ENCODE measurements at regions not wholly inside any gene's neighbourhood (a gene's known extent, or its start where the extent isn't known, plus 50 kb on each side); places are given as distances from the start of the nearest gene placed in this dataset.

- no peak for TF ChIP-seq CTCF (IDR thresholded peaks at IDR 0.05; ENCODE audit: low read depth, low read length)
- TF ChIP-seq POLR2A (IDR thresholded peaks at IDR 0.05; ENCODE audit: extremely low read depth, insufficient read length), result no peak
These were observed 615.8 kb upstream of the SALL3 start for GRCh38 chr18:78363556-78364387.
